ENCODE measurements at regions not wholly inside any gene's neighbourhood (a gene's known extent, or its start where the extent isn't known, plus 50 kb on each side); places are given as distances from the start of the nearest gene placed in this dataset.

GRCh38 chr2:187264612-187265011 is 183.4 kb downstream of the CALCRL start:
- no peak for DNase-seq (ENCODE audit: extremely low spot score)
- no peak overlapping the region for H3K27ac ChIP-seq (replicated peaks in 1 of 4)
- H3K4me1 ChIP-seq = no peaks in the 10 kb centered on the region
- H3K4me3 ChIP-seq = no peak overlapping the region
- H3K27me3 ChIP-seq = no peaks in the 10 kb centered on the region
- WGBS = 75% methylated on average over 1 of the region's 1 CpG
- TF ChIP-seq EP300 (IDR thresholded peaks at IDR 0.05) (no peak), POLR2A (IDR thresholded peaks at IDR 0.05; ENCODE audit: low read depth) (no peak), POLR2AphosphoS5 (IDR thresholded peaks at IDR 0.05) (no peak)
- TF ChIP-seq, protein P1, sequence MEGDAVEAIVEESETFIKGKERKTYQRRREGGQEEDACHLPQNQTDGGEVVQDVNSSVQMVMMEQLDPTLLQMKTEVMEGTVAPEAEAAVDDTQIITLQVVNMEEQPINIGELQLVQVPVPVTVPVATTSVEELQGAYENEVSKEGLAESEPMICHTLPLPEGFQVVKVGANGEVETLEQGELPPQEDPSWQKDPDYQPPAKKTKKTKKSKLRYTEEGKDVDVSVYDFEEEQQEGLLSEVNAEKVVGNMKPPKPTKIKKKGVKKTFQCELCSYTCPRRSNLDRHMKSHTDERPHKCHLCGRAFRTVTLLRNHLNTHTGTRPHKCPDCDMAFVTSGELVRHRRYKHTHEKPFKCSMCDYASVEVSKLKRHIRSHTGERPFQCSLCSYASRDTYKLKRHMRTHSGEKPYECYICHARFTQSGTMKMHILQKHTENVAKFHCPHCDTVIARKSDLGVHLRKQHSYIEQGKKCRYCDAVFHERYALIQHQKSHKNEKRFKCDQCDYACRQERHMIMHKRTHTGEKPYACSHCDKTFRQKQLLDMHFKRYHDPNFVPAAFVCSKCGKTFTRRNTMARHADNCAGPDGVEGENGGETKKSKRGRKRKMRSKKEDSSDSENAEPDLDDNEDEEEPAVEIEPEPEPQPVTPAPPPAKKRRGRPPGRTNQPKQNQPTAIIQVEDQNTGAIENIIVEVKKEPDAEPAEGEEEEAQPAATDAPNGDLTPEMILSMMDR (IDR thresholded peaks at IDR 0.05) = no peak
- no peaks in the 10 kb centered on the region for H3K9me3 ChIP-seq
- H3K36me3 ChIP-seq = no peaks in the 10 kb centered on the region
- intact Hi-C loops (cut with DNase I) = no loop called here

GRCh38 chr2:187263675-187264560 is 184.1 kb downstream of the CALCRL start:
- Histone ChIP-seq H3K4me1 (no peaks in the 10 kb centered on the region), H3K9me3 (no peaks in the 10 kb centered on the region), H3K36me3 (no peaks in the 10 kb centered on the region), H3K27me3 (no peaks in the 10 kb centered on the region), H3K4me3 (no peak overlapping the region), H3K27ac (replicated peaks in 1 of 4) (no peak overlapping the region)
- TF ChIP-seq POLR2AphosphoS5 (IDR thresholded peaks at IDR 0.05) (no peak), POLR2A (IDR thresholded peaks at IDR 0.05; ENCODE audit: low read depth) (no peak), EP300 (IDR thresholded peaks at IDR 0.05) (no peak)
- TF ChIP-seq, protein P1 (IDR thresholded peaks at IDR 0.05) = no peak
- DNase-seq (ENCODE audit: extremely low spot score) = no peak
- intact Hi-C loops (cut with DNase I) = no loop called here
- 59% methylated on average over 9 of the region's 9 CpGs for WGBS

DNA sequence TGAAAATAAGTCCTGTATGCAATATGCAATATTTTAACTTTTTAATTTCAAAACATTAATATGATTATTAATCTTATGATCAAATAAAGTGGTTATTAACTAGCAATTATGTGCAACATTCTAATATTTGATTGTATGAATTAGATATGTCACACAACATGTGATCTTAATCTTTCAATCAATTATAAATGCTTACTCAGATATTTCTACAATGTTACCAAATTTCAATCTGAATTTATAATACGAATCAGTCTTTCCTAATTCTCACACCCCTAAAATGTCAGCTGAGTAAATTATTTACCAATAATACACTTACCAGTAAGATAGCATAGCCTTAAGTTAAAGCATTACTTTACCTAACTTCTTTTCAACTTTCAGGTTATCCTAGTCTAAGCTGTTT is 186.3 kb downstream of the CALCRL start:
- H3K27ac ChIP-seq (replicated peaks in 1 of 4) = no peak overlapping the region
- H3K4me3 ChIP-seq = no peak overlapping the region
- intact Hi-C loops (cut with DNase I) = no loop called here
- 89% methylated on average over 1 of the region's 1 CpG for WGBS
- no peaks in the 10 kb centered on the region for H3K4me1 ChIP-seq
- no peaks in the 10 kb centered on the region for H3K9me3 ChIP-seq
- no peak for DNase-seq (ENCODE audit: extremely low spot score)
- no peaks in the 10 kb centered on the region for H3K36me3 ChIP-seq
- H3K27me3 ChIP-seq = no peaks in the 10 kb centered on the region
- TF ChIP-seq POLR2AphosphoS5 (IDR thresholded peaks at IDR 0.05) (no peak), EP300 (IDR thresholded peaks at IDR 0.05) (no peak), POLR2A (IDR thresholded peaks at IDR 0.05; ENCODE audit: low read depth) (no peak)
- TF ChIP-seq, protein P1 (IDR thresholded peaks at IDR 0.05) = no peak

- Histone ChIP-seq H3K27me3 (no peaks in the 10 kb centered on the region), H3K9me3 (no peaks in the 10 kb centered on the region), H3K27ac (replicated peaks in 1 of 4) (no peak overlapping the region), H3K36me3 (no peaks in the 10 kb centered on the region), H3K4me3 (no peak overlapping the region), H3K4me1 (no peaks in the 10 kb centered on the region)
- intact Hi-C loops (cut with DNase I) = no loop called here
- TF ChIP-seq POLR2A (IDR thresholded peaks at IDR 0.05; ENCODE audit: low read depth) = no peak
- no peak for TF ChIP-seq EP300 (IDR thresholded peaks at IDR 0.05)
- no peak for TF ChIP-seq POLR2AphosphoS5 (IDR thresholded peaks at IDR 0.05)
- TF ChIP-seq, protein P1 (IDR thresholded peaks at IDR 0.05) = no peak
- no peak for DNase-seq (ENCODE audit: extremely low spot score)
- 94% methylated on average over 10 of the region's 10 CpGs for WGBS
Observed at GRCh38 chr2:187252063-187252462, 196.0 kb downstream of the CALCRL start.
